SW 1271 (cell line): ENCODE measurements at regions not wholly inside any gene's neighbourhood (a gene's known extent, or its start where the extent isn't known, plus 50 kb on each side); places are given as distances from the start of the nearest gene placed in this dataset.

Experiments
- DNase-seq, 2 experiments: peaks; one replicate each; lab custom pipeline; 2025; lab: John Stamatoyannopoulos, UW

DNA sequence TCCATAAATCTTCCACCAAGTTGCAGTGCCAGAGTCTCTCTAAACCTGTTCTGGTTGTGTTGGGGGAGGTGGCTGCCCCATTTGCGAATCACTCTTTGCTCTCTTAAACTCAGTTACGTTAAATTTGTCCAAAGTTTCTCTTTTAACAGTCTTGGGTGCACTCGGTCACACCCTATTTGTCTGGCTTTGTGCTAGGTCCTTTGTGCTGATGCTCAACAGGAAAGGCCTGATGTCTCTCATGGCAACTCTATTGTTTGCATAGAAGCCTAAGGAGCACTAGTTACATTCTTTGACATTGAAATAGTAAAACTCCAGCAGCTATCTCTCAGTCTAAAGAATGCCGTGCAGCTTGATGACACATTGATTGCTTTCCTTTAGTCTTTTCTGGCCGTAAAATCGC lies 105.1 kb downstream of the TRMT11 start:
- DNase-seq, result no peak

GRCh38 chr6:126093108-126093507 lies 106.8 kb downstream of the TRMT11 start:
- no peak for DNase-seq

GRCh38 chr6:126094411-126094810 lies 108.1 kb downstream of the TRMT11 start:
- no peak for DNase-seq

- DNase-seq, result no peak
Measured at GRCh38 chr6:126100386-126100785, 114.0 kb downstream of the TRMT11 start.

DNA sequence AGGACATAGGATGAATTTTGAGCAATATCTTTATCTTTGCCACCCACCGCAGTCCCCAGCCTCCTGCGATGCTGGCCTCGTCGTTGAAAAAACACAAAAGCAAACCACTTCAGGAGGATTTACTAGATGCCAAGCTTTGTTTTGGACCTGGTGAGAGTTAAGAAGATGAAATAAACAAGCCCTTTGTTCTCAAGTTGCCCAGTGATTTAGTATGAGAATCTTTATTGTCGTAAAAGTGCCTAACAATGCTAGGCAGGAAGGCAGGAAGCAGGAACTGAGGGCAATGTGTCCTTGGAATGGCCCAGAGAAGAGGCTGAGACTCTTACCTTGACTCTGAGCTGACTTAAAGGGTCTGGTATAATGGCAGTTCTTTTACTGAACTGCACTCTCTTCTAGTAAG lies 116.0 kb downstream of the TRMT11 start:
- no peak for DNase-seq

DNA sequence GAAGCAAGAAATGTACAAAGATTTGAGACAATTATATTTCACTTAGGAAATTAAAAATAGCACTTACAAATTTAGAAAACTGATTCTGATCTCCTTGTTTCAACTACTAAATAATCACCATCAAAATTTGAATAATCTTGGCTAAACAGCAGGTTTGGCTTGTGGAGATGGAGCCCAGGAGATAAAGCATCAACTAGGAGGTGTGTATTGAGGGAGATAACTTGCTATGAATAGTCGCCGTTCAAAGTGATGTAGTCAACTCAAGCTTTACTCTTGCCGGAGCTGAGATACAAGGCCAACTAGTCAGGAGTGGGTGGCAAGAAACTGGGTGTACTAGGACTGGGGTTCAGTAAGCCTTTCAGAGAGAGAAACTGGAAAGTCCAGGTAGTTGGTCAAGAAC lies 117.7 kb downstream of the TRMT11 start:
- no peak for DNase-seq

DNA sequence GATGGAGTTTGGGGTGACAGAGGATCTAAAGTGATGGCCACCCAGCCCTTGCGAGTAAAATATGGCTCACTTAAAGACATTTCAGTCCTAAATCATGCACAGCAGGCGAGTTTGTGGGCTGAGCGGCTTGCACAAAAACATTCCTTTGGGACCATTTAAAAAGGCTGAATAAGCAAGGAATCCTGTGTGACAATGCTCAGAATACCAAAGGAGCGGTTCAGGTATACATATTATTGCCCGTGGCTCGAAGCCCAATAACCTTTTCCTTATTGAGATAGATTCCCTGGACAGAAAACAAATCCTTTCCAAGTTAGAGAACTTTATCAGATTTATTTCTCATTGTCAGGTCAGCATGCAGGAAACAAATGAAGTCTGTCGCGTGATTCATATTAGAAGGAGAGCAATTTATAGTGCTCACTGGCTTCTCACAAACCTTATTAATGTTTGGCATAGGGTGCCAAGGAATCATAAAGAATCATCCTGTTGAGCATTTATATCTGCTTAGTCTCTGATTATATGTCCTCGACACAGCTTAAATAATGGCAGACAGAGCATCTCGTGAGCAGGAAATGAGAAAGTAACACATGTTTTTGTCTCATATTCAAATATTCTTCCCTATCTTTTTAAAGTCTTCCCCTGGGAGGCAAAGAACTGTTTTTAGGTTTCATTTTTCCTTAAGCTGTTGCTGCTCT lies 121.3 kb downstream of the TRMT11 start:
- DNase-seq, result no peak

DNA sequence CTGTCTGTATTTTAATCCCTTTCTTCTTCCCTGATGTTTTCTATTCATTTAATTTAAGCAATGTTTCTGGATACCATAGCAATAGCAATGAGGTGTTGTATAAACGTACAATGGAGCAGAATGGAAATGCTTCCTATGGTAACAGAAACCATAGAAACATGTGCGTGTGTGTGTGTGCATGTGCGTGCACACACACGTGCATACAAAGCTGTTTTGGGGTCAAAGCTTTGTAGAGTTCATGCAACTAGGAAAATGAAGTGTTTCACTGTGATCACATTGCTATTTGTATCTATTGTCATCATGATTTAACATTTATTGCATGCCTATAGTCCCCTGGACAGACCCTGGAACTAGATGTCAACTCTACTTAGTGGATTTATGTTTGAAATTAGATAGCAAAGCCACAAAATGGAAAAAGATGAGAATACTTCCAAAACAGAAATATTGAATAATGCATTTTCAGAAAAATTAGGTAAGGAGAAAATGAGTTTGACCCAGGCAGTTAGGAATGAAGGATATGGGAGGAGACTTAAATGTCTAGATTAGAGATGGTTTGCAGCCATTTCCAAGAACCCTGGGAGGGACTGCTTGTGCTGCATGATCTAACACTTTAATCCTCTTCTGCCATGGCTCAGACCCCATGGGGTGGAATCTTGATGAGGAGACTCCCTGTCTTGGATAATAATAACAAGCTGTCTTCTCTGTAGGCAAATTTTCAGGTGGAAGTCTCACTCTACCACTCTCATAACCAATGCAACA lies 124.4 kb downstream of the TRMT11 start:
- no peak for DNase-seq

GRCh38 chr6:126111327-126111726 lies 125.0 kb downstream of the TRMT11 start:
- no peak for DNase-seq

- DNase-seq, result no peak
Measured at GRCh38 chr6:126112171-126112632, 125.9 kb downstream of the TRMT11 start.

- DNase-seq, result no peak
Measured at GRCh38 chr6:126113261-126113660, 126.9 kb downstream of the TRMT11 start.

DNA sequence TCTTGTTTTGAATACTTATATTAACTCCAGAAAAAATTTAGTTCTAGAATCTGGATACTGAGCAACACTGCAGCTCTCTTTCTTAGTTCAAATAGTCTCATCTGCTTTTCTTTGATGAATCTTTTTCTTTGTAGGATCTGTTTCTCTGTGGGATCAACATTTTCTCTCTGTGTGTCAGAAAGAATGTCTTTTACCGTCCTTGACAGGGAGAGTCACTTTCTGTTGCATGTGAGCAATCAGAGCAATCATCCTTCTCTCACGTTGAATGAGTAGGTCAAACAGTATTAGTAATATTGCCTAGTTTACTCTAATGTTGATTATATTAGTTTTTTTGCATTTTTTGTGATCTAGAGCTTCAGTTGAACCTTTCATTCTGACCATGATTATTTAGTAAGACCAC lies 130.9 kb downstream of the TRMT11 start:
- DNase-seq, result no peak

DNA sequence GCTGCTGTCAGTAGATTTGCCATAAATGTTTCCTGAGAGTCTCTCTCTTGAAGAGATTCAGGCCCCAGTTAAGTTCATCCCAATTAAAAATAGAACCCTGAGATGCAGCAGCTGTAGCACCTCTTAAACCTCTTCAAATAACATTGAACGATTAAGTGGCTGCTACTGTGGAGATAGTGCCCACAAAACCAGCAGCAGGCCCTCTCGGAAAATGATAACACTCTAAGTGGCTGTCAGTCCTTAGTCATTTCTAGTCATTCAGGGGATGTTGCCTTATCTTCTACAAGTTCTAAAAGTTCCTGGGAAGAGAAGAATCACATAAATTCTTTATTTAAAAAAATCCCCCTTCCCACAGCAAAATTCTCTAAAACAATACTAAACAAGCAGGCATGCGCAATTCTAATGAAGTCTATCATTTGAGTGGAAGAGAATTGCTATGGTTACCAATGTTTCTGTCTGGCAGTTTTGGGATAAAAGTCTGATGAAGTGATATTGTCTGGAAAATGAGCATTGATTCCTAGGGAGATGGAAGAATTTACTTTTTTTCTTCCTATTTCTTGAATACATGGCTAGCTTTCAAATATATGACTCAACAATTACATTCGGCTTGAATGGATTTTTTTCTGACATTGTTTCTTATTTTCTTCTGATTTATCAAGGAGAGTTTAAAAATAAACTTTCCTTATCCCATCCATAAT lies 131.9 kb downstream of the TRMT11 start:
- no peak for DNase-seq

DNA sequence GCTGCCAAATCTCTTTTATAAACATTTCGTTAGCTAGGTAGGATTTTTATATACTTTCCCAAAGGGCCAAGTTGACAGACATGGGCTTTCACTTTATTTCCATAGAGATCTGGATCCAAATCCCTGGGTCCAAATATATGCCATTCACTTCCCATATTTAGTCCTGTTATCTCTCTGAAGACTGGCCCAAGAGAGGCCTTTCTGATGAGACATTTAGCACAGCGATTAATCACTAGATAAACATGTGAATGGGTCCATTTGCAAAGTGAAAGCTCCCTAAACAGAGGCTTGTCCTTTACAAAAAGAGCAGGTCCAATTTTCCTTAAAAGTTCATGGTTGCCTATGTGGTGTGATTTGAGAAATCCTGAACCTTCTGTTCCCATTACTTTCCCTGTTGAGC lies 132.6 kb downstream of the TRMT11 start:
- no peak for DNase-seq

DNA sequence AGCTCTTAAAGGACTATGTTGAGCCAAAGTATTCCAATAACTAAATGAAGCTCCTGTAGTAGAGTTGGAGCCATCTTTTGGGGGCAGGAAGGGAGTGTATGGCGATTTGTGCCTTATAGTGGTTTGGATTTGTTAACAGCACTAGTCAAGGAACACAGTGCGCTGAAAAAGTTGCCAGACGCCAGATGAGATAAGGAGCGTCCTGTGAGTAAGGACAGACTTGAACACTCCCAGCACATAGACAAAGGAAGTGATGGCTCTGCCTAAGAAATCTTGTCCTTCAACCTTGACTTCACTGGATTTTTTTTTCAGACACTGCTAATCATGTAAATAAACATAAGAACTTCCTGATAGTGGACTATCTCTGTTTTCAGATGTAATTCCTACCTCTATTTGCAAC lies 136.9 kb downstream of the TRMT11 start:
- DNase-seq, result no peak

DNA sequence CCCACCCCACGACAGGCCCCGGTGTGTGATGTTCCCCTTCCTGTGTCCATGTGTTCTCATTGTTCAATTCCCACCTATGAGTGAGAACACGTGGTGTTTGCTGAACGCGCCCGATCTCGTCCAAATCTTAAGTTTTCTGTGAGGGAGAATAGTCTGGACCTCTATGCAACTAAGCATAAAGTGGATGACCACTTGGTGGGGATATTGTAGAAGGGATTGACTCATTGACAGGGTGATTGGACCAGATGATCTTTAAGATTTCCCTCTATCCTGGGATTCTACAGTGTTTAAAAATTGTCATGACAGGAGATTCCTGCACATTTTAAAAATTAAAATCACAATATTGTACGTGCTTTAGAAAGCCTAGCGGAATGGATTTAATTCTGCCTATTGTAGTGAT lies 141.3 kb downstream of the TRMT11 start:
- no peak for DNase-seq

- no peak for DNase-seq
Measured at GRCh38 chr6:126131246-126131645, 144.9 kb downstream of the TRMT11 start.

DNA sequence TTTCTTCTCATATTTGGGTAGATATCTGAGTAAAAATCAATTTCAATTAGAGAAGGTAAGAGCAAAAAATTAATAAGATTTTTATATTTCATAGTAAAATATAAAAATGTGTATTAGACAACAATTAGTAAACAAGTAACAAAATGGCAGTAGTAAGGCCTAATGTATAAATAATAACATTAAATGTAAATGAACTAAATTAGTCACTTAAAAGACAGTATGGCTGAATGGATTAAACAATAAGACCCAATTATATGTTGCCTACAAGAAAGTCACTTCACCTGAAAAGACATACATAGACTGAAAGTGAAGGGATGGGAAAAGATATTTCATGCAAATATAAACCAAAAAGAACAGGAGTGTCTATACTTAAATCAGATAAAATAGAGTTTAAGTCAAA lies 147.6 kb downstream of the TRMT11 start:
- DNase-seq, result no peak

DNA sequence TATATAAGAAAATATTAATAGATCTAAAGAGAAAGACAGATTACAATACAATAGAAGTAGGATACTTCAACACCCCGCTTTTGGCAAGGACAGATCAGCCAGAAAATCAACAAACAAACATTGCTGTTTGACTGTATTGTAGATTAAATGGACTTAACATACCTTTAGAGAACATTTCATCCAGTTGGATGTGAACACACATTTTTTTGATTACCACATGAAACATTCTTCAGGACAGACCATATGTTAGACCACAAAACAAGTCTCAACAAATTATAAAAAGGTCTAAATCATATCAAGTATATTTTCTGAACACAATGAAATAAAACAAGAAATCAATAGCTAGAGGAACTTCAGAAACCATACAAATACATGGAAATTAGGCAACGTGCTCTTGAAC lies 148.2 kb downstream of the TRMT11 start:
- DNase-seq, result no peak

DNA sequence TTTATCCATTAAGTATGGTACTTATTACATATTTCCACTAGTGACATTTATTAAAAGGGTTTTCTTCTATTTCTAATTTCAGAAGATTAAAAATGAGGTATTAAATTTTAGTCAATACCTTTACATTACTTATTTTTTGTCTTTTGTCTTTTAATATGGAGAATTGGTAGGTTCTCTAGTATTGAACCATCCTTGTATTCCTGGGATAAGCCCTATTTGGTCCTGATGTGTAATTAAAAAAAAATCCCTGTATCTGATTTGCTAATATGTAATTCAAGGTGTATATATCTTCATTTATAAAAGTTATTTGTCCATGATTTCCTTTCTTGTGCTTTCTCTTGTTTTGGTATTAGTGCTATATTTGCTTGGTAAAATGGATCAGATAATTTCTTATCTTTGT lies 153.7 kb downstream of the TRMT11 start:
- DNase-seq, result no peak

GRCh38 chr6:126143761-126144251 lies 157.5 kb downstream of the TRMT11 start:
- no peak for DNase-seq

- DNase-seq, result no peak
Measured at GRCh38 chr6:126145351-126145750, 159.0 kb downstream of the TRMT11 start.

- no peak for DNase-seq
Measured at GRCh38 chr6:126147291-126147815, 161.0 kb downstream of the TRMT11 start.
